GM18909 (cell line): ENCODE measurements at regions not wholly inside any gene's neighbourhood (a gene's known extent, or its start where the extent isn't known, plus 50 kb on each side); places are given as distances from the start of the nearest gene placed in this dataset.
"Not testable (repeated sequence)": the region's sequence is repeated elsewhere in the genome, so short reads cannot be mapped to it uniquely, and the experiment has no call there.

ENCODE experiments used
- ATAC-seq: cut with Tn5 transposase; IDR thresholded peaks from one replicate; pipeline ENCODE4 v1.9.1; 2021; ENCODE audit warnings: mild to moderate bottlenecking; ENCODE audit not compliant: unreplicated experiment, poor library complexity

- ATAC-seq, result no peak
Measured at GRCh38 chr7:136441835-136442234, 426.6 kb upstream of the CHRM2 start.

DNA sequence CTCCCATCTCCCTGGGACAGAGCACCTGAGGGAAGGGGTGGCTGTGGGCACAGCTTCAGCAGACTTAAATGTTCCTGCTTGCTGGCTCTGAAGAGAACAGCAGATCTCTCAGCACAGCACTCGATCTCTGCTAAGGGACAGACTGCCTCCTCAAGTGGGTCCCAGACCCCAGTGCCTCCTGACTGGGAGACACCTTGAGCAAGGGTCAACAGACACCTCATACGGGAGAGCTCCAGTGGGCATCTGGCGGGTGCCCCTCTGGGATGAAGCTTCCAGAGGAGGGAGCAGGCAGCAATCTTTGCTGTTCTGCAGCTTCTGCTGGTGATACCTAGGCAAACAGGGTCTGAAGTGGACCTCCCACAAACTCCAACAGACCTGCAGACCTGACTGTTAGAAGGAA, 436.7 kb upstream of the CHRM2 start:
- not testable (repeated sequence) for ATAC-seq

GRCh38 chr7:136424058-136424457, 444.4 kb upstream of the CHRM2 start:
- no peak for ATAC-seq

GRCh38 chr7:136419740-136420139, 442.6 kb upstream of the MTPN start:
- ATAC-seq, result not testable (repeated sequence)

GRCh38 chr7:136412952-136413351, 435.8 kb upstream of the MTPN start:
- no peak for ATAC-seq

GRCh38 chr7:136405931-136406777, 429.0 kb upstream of the MTPN start:
- ATAC-seq, result peak; percentile 95

DNA sequence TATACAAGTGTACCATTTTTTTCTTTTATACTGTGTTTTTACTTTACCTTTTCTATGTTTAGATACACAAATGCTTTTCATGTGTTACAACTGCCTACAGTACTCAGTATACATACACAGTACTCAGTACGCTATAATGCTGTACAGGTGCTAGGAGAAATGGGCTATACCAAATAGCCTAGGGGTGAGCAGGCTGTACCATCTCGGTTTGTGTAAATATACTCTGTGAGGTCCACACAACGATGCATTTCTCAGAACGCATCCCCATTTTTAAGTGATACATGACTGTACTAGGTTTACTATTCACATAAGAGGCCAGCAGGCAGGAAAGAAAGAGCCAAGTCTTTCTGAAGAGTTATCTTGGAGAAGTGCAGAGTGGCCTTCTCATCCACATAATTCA, 426.4 kb upstream of the MTPN start:
- no peak for ATAC-seq

DNA sequence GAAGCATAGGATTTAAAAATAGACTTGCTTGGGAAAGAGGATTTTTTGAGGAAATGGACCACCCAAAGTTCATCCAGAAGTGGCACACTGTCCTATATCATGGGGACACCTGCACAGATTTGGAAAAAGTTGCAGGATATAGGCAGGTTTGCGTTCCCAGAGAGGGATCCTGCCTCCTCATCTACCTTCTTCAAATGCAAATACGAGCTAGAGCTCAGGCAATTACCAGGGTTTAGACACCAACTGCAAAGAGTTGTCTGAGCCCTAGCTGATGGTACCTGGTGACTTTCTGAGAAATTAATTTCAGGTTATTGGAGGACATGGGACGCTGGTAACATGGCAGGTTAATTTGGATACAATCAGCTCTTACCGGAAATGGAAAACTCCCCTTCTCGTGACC, 423.7 kb upstream of the MTPN start:
- ATAC-seq, result no peak

- ATAC-seq, result no peak
Measured at GRCh38 chr7:136399385-136399784, 422.2 kb upstream of the MTPN start.

GRCh38 chr7:136392856-136393255, 415.7 kb upstream of the MTPN start:
- ATAC-seq, result no peak

DNA sequence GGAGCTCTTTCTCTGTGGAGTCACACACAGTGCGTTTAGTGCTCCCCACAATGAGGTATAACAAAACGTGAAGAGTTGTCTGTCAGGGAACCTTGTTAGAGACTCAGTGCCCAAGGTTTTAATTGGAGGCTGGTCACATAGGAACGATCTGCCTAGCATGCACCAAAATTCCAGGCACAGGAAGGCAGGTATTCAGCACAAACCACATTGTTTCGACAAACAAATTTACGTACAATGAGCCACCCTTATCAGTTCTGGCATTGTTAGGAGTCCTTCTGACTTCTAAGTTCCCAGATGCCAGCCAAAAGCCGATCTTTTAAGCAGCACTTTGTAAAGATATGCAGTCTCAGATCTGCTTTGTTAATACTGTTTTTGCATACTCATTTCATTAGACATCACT, 414.2 kb upstream of the MTPN start:
- ATAC-seq, result no peak

DNA sequence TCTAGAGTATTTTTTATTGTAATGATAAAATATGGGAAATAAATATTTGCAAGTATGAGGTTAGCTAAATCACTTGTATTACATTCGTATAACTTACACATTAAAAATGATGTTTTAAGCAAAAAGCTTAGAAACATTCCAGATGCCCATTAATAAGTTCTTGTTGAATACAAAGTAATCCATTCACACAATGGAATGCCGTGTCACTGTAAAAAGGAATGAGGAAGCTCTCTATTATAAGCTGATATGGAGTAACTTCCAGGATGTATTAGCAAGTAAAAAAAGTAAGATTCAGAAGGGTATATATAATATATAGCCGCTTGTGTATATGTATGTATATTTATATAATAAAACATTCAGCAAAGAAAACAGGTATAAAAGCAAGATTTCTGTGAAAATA, 412.8 kb upstream of the MTPN start:
- ATAC-seq, result no peak

- ATAC-seq, result no peak
Measured at GRCh38 chr7:136386876-136387275, 409.7 kb upstream of the MTPN start.

- ATAC-seq, result not testable (repeated sequence)
Measured at GRCh38 chr7:136371409-136371808, 394.2 kb upstream of the MTPN start.

DNA sequence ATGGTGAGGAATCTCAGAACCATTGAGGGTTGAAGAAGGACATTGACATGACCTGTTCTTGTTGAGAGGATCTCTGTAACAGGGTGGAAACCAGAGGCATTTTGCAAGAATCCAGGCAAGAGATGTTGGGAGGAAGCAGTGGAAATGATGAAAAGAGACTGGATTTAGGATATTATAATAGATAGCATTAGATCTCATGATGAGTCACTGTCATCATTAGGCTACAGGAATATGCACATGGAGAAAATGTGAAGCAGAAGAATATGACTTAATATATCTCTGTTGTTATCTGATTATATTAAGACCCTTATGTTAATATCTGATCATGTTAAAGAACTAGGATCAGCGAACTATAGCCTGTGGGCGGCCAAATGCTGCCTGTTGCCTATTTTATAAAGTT, 393.0 kb upstream of the MTPN start:
- no peak for ATAC-seq

DNA sequence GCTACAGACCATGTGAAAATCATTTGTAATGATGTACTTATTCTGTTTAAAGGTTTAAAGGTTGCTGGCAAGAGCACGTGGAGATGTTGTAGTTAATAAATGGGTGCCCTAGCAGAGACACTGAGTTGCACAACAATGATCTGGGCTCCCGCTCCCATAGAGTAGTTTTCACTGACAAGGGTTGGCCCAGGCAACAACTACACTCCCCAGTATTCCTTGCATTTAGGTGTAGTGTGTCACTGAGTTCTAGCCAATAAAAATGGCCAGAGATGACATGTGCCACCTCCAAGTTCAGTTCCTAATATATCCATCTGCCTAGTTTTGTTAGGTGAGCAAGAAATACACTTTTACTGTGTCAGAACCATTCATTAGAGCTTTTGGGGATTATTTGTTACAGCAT, 392.1 kb upstream of the MTPN start:
- ATAC-seq, result no peak

GRCh38 chr7:136359333-136359903, 382.3 kb upstream of the MTPN start:
- peak; percentile 96 for ATAC-seq

GRCh38 chr7:136353287-136353686, 376.1 kb upstream of the MTPN start:
- peak; percentile 71 for ATAC-seq

GRCh38 chr7:136348542-136349192, 371.5 kb upstream of the MTPN start:
- no peak for ATAC-seq

- ATAC-seq, result no peak
Measured at GRCh38 chr7:136348142-136348541, 371.0 kb upstream of the MTPN start.

GRCh38 chr7:136347488-136347887, 370.3 kb upstream of the MTPN start:
- ATAC-seq, result no peak
